ENCODE measurements at regions not wholly inside any gene's neighbourhood (a gene's known extent, or its start where the extent isn't known, plus 50 kb on each side); places are given as distances from the start of the nearest gene placed in this dataset.

DNA sequence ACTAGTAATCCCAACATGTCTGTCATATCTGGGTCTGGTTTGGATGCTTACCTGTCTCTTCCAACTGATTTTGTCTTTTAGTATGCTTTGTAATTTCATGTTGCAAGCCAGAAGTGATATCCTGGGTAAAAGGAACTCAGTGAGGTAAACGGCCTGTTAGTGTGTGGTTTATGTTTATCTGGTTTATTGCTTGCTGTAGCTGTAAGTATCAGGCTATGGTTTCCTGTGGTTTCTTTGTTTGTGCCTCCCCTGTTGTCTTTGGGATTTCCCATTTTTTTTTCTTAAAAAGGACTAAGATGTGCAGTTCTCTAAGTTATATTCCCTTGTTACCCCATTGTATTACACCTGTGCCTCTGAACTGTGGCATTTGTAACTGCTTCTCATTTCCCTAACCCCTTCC is 323.5 kb upstream of the POM121L12 start:
- no peak overlapping the region for H4K91ac ChIP-seq (ENCODE audit: insufficient read depth, low read depth, low read length)
- TF ChIP-seq ELK1 (IDR thresholded peaks at IDR 0.05; ENCODE audit: borderline replicate concordance, low read depth, low read length) (no peak), RCOR1 (IDR thresholded peaks at IDR 0.05; ENCODE audit: insufficient replicate concordance, low read length) (no peak), NFE2L2 (IDR thresholded peaks at IDR 0.05; ENCODE audit: low read depth, low read length) (no peak), CHD1 (IDR thresholded peaks at IDR 0.05; ENCODE audit: low read depth, low read length) (no peak), CTCF (conservative IDR thresholded peaks at IDR 0.05; ENCODE audit: low read depth, low read length) (no peak), SMC3 (IDR thresholded peaks at IDR 0.05; ENCODE audit: low read depth, low read length) (no peak), FOS (IDR thresholded peaks at IDR 0.05; ENCODE audit: low read depth, low read length) (no peak), BHLHE40 (IDR thresholded peaks at IDR 0.05; ENCODE audit: low read depth, low read length) (no peak), MAZ (IDR thresholded peaks at IDR 0.05; ENCODE audit: borderline replicate concordance, low read depth, low read length) (no peak), RAD21 (IDR thresholded peaks at IDR 0.05; ENCODE audit: low read length) (no peak), RFX5 (IDR thresholded peaks at IDR 0.05; ENCODE audit: low read depth, low read length) (no peak), USF2 (IDR thresholded peaks at IDR 0.05; ENCODE audit: low read depth, low read length) (no peak), MAFK (IDR thresholded peaks at IDR 0.05; ENCODE audit: low read depth, low read length) (no peak), MXI1 (IDR thresholded peaks at IDR 0.05; ENCODE audit: borderline replicate concordance, low read depth, low read length) (no peak), CEBPB (IDR thresholded peaks at IDR 0.05; ENCODE audit: low read depth, low read length) (no peak), POLR2A (IDR thresholded peaks at IDR 0.05; ENCODE audit: low read depth, low read length) (no peak)
- H2BK15ac ChIP-seq (ENCODE audit: low read depth, low read length) = no peak overlapping the region
- ChIA-PET CTCF (no interaction called here), POLR2A (ENCODE audit: unreplicated experiment) (no interaction called here)
- peaks cover 10% of the 10 kb centered on the region for H3K9me3 ChIP-seq (ENCODE audit: control insufficient read depth, insufficient read depth, low read length)
- WGBS, 2 experiments (ENCODE audit: extremely low coverage in 2 of 2, insufficient read length in 1 of 2) = no CpG with 5 or more reads among the region's 1 CpG
- no peaks in the 10 kb centered on the region for H3K4me1 ChIP-seq (ENCODE audit: control insufficient read depth, insufficient read depth, low read length)
- H4K5ac ChIP-seq (ENCODE audit: low read depth, low read length) = no peak overlapping the region
- dilution Hi-C loops (cut with HindIII; ENCODE audit: low sequenced_read_pairs, unreplicated experiment) = no loop called here
- no peak overlapping the region for H3K4me2 ChIP-seq (ENCODE audit: low read depth, low read length)
- ATAC-seq (ENCODE audit: low read depth) = no peak
- no peak overlapping the region for H2AK9ac ChIP-seq (replicated peaks; ENCODE audit: low read depth, low read length, poor library complexity)
- no peaks in the 10 kb centered on the region for H4K20me1 ChIP-seq (ENCODE audit: insufficient read depth, low read length)
- in situ Hi-C loops (cut with MboI; ENCODE audit: low sequenced_read_pairs) = no loop called here
- H2BK20ac ChIP-seq (ENCODE audit: low read depth, low read length) = no peak overlapping the region
- no peak overlapping the region for H3K14ac ChIP-seq (replicated peaks; ENCODE audit: low read depth, low read length)
- no peaks in the 10 kb centered on the region for H3K9me1 ChIP-seq (ENCODE audit: insufficient read depth, low read length)
- no peaks in the 10 kb centered on the region for H3K36me3 ChIP-seq (ENCODE audit: control insufficient read depth, insufficient read depth, low read length)
- no peak overlapping the region for H3K9ac ChIP-seq (ENCODE audit: low read depth, low read length)
- DNase-seq = no peak
- H2BK120ac ChIP-seq (ENCODE audit: low read depth, low read length) = no peak overlapping the region
- no peak overlapping the region for H3K4me3 ChIP-seq (ENCODE audit: insufficient read depth, low read depth, low read length)
- no peak overlapping the region for H3K56ac ChIP-seq (ENCODE audit: extremely low read depth, insufficient read depth, low read length)
- H3K4ac ChIP-seq (ENCODE audit: low read depth, low read length) = no peak overlapping the region
- no peak overlapping the region for H3K27ac ChIP-seq (ENCODE audit: insufficient read depth, low read length)
- H2AK5ac ChIP-seq (ENCODE audit: low read depth, low read length) = no peak overlapping the region
- BruUV-seq (replicated peaks) = no TSS peak
- H2AFZ ChIP-seq (replicated peaks; ENCODE audit: low read length, poor library complexity) = no peak overlapping the region
- H3K23ac ChIP-seq (ENCODE audit: low read depth, low read length) = no peak overlapping the region
- H4K8ac ChIP-seq (ENCODE audit: low read depth in 2 of 2, low read length in 2 of 2) = no peak overlapping the region
- H3K27me3 ChIP-seq (ENCODE audit: control insufficient read depth, insufficient read depth, low read length) = no peaks in the 10 kb centered on the region
- intact Hi-C loops (cut with micrococcal nuclease) = no loop called here
- no peak overlapping the region for H2BK5ac ChIP-seq (ENCODE audit: low read depth, low read length, poor library complexity, severe bottlenecking)
- H3K79me1 ChIP-seq (ENCODE audit: low read depth in 1 of 2, low read length in 2 of 2) = no peaks in the 10 kb centered on the region
- no peak overlapping the region for H3K18ac ChIP-seq (ENCODE audit: low read depth, low read length)
